Left ventricle myocardium inferior (tissue), 1 donor: ENCODE measurements at regions not wholly inside any gene's neighbourhood (a gene's known extent, or its start where the extent isn't known, plus 50 kb on each side); places are given as distances from the start of the nearest gene placed in this dataset.

Experiments used
- DNase-seq: peaks from one replicate; pipeline ENCODE4 v3.0.0-alpha.2; 2020
- H3K27ac ChIP-seq: fragments of 200-600 bp; replicated peaks from 2 replicates; pipeline ENCODE4 v1.8.0; 2021
- H3K27me3 ChIP-seq: fragments of 200-600 bp; 2 replicates; pipeline ENCODE4 v1.8.0; 2021; ENCODE audit warnings: low read depth
- H3K36me3 ChIP-seq: fragments of 200-600 bp; 2 replicates; pipeline ENCODE4 v1.8.0; 2021
- H3K4me1 ChIP-seq: fragments of 200-600 bp; 2 replicates; pipeline ENCODE4 v1.8.0; 2021
- H3K4me3 ChIP-seq: fragments of 200-600 bp; 2 replicates; pipeline ENCODE4 v1.8.0; 2021; ENCODE audit warnings: mild to moderate bottlenecking, moderate library complexity
- H3K9me3 ChIP-seq: fragments of 200-600 bp; replicated peaks from 2 replicates; pipeline ENCODE4 v1.8.0; 2021
- intact Hi-C: fragments of 100-400 bp; cut with micrococcal nuclease; formaldehyde crosslinking; loops from one replicate; pipeline ENCODE4 v1.11.0; 2022
- TF ChIP-seq, protein P1 (sequence below): fragments of 200-600 bp; IDR thresholded peaks from 2 replicates; pipeline ENCODE4 v1.8.0; 2021; ENCODE audit warnings: antibody characterized with exemption, mild to moderate bottlenecking, borderline replicate concordance
- donor health status: DM: no; HTN: yes; CAD: no; lungs with severe emphysema.

DNA sequence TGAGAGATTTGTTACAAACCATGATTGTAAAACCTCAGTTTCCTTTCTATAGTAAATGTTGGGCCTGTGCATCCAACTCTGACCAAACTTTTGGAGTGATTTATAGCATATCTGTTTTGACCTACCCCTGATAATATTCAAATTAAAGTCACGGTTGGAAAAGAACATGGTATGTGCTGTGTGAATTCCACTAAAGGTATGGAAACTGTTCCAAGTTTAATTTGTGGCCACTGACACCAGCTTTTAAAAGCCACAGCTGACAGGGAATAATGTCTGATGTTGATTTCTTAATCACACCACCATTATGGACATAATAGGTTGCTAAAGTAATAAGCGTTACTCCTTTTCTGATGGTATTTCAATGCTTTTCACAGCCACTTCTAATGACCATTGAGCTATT, 1215.9 kb downstream of the CDH8 start:
- H3K4me3 ChIP-seq, result no peak overlapping the region
- H3K4me1 ChIP-seq, result peaks cover 4% of the 10 kb centered on the region
- no peaks in the 10 kb centered on the region for H3K9me3 ChIP-seq
- no peaks in the 10 kb centered on the region for H3K27me3 ChIP-seq
- H3K27ac ChIP-seq, result no peak overlapping the region
- no peak for DNase-seq
- intact Hi-C loops, result no loop called here
- TF ChIP-seq, protein P1, sequence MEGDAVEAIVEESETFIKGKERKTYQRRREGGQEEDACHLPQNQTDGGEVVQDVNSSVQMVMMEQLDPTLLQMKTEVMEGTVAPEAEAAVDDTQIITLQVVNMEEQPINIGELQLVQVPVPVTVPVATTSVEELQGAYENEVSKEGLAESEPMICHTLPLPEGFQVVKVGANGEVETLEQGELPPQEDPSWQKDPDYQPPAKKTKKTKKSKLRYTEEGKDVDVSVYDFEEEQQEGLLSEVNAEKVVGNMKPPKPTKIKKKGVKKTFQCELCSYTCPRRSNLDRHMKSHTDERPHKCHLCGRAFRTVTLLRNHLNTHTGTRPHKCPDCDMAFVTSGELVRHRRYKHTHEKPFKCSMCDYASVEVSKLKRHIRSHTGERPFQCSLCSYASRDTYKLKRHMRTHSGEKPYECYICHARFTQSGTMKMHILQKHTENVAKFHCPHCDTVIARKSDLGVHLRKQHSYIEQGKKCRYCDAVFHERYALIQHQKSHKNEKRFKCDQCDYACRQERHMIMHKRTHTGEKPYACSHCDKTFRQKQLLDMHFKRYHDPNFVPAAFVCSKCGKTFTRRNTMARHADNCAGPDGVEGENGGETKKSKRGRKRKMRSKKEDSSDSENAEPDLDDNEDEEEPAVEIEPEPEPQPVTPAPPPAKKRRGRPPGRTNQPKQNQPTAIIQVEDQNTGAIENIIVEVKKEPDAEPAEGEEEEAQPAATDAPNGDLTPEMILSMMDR, result no peak
- no peaks in the 10 kb centered on the region for H3K36me3 ChIP-seq

DNA sequence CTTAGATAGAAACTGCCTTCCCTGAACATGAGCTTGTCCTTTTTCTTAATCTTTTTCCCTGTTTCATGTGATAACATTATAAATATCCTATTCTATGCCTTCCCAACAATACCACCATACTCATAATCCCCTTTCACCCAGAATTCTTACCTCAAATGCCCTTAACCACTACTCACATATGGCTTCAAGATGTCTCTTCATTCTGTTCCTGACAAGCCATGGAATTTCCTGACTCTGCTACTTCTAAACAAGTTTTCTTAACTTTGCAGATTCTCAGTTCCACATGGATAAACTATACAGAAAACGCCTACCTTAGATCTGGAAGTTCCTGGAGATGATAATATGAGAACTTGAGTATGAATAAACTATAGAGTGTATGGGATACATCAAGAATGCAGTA, 1217.8 kb downstream of the CDH8 start:
- no peak overlapping the region for H3K27ac ChIP-seq
- peaks cover 6% of the 10 kb centered on the region for H3K4me1 ChIP-seq
- H3K36me3 ChIP-seq, result no peaks in the 10 kb centered on the region
- H3K9me3 ChIP-seq, result no peaks in the 10 kb centered on the region
- no peaks in the 10 kb centered on the region for H3K27me3 ChIP-seq
- intact Hi-C loops, result no loop called here
- TF ChIP-seq, protein P1, result no peak
- H3K4me3 ChIP-seq, result no peak overlapping the region
- no peak for DNase-seq

- Histone ChIP-seq H3K27me3 (no peaks in the 10 kb centered on the region), H3K4me3 (no peak overlapping the region), H3K36me3 (no peaks in the 10 kb centered on the region), H3K27ac (peak overlapping the region; percentile 82), H3K9me3 (no peaks in the 10 kb centered on the region), H3K4me1 (peaks cover 10% of the 10 kb centered on the region)
- DNase-seq, result no peak
- TF ChIP-seq, protein P1, result no peak
- intact Hi-C loops, result no loop called here
Measured at GRCh38 chr16:60816461-60816860, 1219.8 kb downstream of the CDH8 start.

- intact Hi-C loops, result no loop called here
- Histone ChIP-seq H3K36me3 (no peaks in the 10 kb centered on the region), H3K27me3 (no peaks in the 10 kb centered on the region), H3K4me3 (no peak overlapping the region), H3K27ac (peak overlapping the region; percentile 82), H3K9me3 (no peaks in the 10 kb centered on the region), H3K4me1 (peaks cover 12% of the 10 kb centered on the region)
- TF ChIP-seq, protein P1, result no peak
- DNase-seq, result no peak
Measured at GRCh38 chr16:60815865-60816264, 1220.4 kb downstream of the CDH8 start.

GRCh38 chr16:60815033-60815432, 1221.2 kb downstream of the CDH8 start:
- intact Hi-C loops, result no loop called here
- TF ChIP-seq, protein P1, result no peak
- H3K27ac ChIP-seq, result peak overlapping the region; percentile 82
- no peaks in the 10 kb centered on the region for H3K27me3 ChIP-seq
- no peaks in the 10 kb centered on the region for H3K9me3 ChIP-seq
- DNase-seq, result no peak
- H3K4me3 ChIP-seq, result no peak overlapping the region
- H3K36me3 ChIP-seq, result no peaks in the 10 kb centered on the region
- H3K4me1 ChIP-seq, result peaks cover 20% of the 10 kb centered on the region

DNA sequence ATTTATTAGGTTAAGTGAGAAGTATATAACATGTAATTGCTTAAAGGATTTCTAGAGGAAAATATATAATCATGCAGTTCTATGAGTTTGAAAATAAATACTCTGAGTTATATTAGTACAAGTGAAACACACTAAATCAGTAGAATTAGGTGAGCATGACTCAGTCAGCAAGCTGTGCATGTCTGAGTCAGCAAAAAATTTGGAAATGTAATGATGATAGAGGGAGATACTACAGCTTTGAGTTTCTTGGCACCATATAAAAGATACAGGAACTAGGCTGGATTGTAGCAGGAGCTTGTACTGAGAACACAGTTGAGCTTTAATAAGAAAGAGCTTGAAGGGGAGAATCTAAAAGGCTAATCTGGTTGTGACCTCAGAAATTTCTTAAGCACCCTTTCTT, 1224.6 kb downstream of the CDH8 start:
- no peaks in the 10 kb centered on the region for H3K27me3 ChIP-seq
- H3K4me1 ChIP-seq, result peaks cover 22% of the 10 kb centered on the region
- TF ChIP-seq, protein P1, result no peak
- DNase-seq, result no peak
- peak overlapping the region; percentile 73 for H3K27ac ChIP-seq
- no peaks in the 10 kb centered on the region for H3K36me3 ChIP-seq
- H3K4me3 ChIP-seq, result no peak overlapping the region
- intact Hi-C loops, result no loop called here
- H3K9me3 ChIP-seq, result peaks cover 13% of the 10 kb centered on the region
